WI38 (cell line): ENCODE measurements at regions not wholly inside any gene's neighbourhood (a gene's known extent, or its start where the extent isn't known, plus 50 kb on each side); places are given as distances from the start of the nearest gene placed in this dataset.

Source experiments
- H3K4me3 ChIP-seq: 2 replicates; pipeline ENCODE4 v1.5.1; 2011; ENCODE audit warnings: low read depth, mild to moderate bottlenecking, control low read depth, low read length
- TF ChIP-seq, protein P1 (sequence below): IDR thresholded peaks from 2 replicates; pipeline ENCODE4 v1.5.1; 2012; ENCODE audit warnings: low read depth, mild to moderate bottlenecking, control low read depth, low read length

DNA sequence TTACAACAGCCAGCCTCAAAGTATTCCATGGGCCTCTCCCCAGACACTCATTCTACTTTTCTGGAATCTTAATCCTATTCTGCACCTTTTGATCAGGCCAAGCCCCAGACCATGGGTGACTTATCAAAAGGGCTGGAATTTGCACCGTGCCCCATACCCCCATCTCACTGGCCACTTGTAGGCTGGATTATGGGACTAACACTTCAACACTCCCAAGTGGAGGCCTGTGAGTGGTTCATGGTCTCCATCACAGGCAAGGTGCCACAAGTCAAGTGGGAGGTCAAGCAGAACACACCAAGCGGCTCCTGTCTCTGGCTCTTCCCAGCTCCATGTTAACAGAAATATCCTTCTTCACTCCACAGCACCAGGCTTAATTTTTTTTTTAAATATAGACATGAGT, 212.3 kb upstream of the HEY2 start:
- TF ChIP-seq, protein P1, sequence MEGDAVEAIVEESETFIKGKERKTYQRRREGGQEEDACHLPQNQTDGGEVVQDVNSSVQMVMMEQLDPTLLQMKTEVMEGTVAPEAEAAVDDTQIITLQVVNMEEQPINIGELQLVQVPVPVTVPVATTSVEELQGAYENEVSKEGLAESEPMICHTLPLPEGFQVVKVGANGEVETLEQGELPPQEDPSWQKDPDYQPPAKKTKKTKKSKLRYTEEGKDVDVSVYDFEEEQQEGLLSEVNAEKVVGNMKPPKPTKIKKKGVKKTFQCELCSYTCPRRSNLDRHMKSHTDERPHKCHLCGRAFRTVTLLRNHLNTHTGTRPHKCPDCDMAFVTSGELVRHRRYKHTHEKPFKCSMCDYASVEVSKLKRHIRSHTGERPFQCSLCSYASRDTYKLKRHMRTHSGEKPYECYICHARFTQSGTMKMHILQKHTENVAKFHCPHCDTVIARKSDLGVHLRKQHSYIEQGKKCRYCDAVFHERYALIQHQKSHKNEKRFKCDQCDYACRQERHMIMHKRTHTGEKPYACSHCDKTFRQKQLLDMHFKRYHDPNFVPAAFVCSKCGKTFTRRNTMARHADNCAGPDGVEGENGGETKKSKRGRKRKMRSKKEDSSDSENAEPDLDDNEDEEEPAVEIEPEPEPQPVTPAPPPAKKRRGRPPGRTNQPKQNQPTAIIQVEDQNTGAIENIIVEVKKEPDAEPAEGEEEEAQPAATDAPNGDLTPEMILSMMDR = no peak
- no peak overlapping the region for H3K4me3 ChIP-seq

DNA sequence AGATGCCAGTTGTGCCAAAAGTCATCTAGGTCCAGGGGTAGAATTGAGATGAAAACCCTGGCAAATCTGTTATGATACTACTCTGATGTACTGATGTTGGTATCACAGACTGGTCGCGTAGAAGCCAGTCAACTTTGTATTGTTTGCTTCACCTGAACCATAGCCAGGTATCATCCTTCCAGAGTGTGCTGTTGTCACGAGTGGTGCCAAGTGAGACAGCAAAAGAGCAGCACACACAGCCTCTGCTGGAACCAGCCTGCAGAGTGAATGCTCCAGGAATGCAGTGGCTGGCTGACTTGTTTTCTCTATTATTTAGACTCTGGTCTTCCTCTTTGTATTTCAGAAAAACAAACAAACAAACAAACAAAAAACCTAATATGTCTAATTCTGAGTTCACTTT, 209.5 kb upstream of the HEY2 start:
- no peak overlapping the region for H3K4me3 ChIP-seq
- TF ChIP-seq, protein P1 = no peak

DNA sequence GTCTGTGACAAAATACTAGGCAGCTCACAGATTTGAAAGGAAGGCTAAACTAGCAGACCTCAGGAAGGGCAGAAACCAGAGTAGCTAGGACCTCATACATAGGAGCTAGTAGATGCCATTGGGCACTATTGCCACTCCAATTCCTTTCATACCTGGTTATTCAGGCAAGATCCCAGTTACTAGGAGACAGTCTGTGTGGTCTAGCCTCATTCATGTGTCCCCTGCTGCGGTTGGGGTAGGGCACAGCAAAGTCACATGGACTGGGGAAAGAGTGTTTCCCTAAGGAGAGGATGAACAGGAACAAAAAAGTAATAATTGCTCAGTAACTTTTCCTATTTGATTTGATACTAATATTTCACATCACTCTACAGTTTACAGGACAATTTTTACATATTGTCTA, 204.6 kb upstream of the HEY2 start:
- H3K4me3 ChIP-seq = no peak overlapping the region
- TF ChIP-seq, protein P1 = no peak

DNA sequence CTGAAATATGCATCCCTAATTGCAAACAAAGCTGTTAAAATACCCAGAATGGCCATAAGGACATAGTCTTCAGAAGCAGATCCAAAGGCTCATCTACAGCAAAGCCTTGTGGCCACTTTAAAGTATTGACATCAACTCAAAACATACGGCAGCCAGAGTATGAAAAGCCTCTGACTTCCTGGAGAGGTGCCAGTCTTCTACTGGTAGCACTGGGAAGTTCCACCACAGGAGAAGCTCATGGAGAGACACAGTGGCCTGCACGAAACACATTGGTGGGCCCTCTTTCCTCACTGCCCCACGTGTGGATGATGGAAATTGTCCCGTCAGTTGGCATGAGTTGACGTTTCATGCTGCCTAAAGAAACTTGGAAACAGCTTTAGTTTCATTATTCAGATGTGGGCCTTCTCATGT, 202.6 kb upstream of the HEY2 start:
- TF ChIP-seq, protein P1 = no peak
- H3K4me3 ChIP-seq = no peak overlapping the region

DNA sequence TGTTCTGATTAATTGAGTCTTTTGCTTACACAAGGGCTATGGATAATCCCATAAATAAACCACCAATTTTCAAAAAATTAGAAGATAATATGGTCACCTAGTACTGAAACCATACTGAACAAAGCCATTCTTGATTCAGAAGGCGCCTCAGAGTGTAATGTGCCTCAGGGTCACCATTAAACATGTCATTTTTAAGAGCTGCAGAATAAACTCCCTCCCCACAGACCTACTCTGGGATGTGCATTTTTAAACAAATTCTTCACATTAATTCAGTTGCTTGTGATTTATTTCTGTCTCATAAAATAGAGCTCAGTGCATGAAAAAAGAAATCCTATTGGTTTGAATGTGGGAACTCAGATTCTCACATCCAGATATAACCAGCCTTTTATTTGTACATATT, 202.1 kb upstream of the HEY2 start:
- H3K4me3 ChIP-seq = no peak overlapping the region
- TF ChIP-seq, protein P1 = no peak

DNA sequence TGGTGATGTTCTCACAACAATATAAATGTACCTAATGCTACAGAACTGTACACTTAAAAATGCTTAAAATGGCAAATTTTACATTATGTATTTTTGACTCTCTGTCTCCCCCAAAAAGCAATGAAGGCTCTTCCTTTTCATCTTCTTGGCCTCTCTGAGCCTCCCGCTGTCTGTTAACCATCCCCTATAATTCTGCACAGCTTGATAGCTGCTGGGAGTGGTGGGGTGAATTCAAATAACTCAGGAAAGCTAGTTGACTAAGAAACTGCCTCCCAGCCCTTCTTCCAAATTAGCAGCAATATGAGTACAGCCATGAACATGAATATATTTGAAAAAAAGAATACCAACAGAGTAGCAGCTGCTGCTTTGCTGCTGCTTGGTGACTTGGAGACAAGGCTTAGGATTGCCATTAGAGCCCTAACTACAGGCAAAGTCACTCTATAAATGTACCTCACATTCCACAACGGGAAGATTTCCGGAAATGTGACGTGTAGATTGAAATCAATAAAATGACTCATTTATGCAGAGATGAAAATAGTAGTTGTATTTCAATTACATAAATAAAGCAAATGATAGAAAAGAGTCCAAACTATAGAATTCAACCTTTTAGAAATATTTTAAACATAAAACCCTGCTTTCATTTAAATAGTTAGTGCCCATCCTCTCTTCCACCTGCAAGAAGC, 200.1 kb upstream of the HEY2 start:
- TF ChIP-seq, protein P1 = no peak
- no peak overlapping the region for H3K4me3 ChIP-seq

DNA sequence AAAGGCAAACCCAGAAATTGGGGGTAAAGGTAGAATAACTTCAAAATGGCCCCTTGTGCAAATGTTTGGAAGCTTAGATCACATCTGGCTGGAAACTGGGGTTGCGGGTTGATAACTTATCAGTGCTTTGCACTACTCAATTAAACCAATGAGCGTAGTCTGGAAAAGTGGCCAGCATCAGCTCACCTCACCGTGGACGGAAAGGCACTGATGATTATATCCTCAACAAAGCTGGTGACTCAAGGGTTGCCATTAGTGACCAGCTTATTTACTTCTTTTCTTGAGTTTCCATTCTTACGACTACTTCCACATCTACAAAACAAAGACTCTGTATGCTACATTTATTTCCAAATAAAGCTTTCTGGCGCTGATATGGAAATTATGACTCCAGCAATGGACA, 198.5 kb upstream of the HEY2 start:
- TF ChIP-seq, protein P1 = no peak
- no peak overlapping the region for H3K4me3 ChIP-seq
